ENCODE measurements at regions not wholly inside any gene's neighbourhood (a gene's known extent, or its start where the extent isn't known, plus 50 kb on each side); places are given as distances from the start of the nearest gene placed in this dataset.
A peak's percentile ranks its signal among the peaks of the same experiment; 100 is the strongest.

GRCh38 chr17:77737442-77738265 is 220.8 kb upstream of the TNRC6C start:
- DNase-seq, result no peak

- DNase-seq, result no peak
Observed at GRCh38 chr17:77738751-77739531, 219.6 kb upstream of the TNRC6C start.

- DNase-seq, result no peak
Observed at GRCh38 chr17:77740481-77740880, 218.0 kb upstream of the TNRC6C start.

- peak; percentile 52 for DNase-seq
Observed at GRCh38 chr17:77741109-77741508, 217.4 kb upstream of the TNRC6C start.

- DNase-seq, result no peak
Observed at GRCh38 chr17:77742579-77742978, 215.9 kb upstream of the TNRC6C start.

GRCh38 chr17:77744066-77744988 is 214.2 kb upstream of the TNRC6C start:
- DNase-seq, result no peak

- DNase-seq, result no peak
Observed at GRCh38 chr17:77745702-77746101, 212.8 kb upstream of the TNRC6C start.

GRCh38 chr17:77746393-77746792 is 212.1 kb upstream of the TNRC6C start:
- DNase-seq, result no peak

- no peak for DNase-seq
Observed at GRCh38 chr17:77746896-77747554, 211.5 kb upstream of the TNRC6C start.

- no peak for DNase-seq
Observed at GRCh38 chr17:77748436-77748835, 210.1 kb upstream of the TNRC6C start.

- no peak for DNase-seq
Observed at GRCh38 chr17:77749321-77749751, 209.2 kb upstream of the TNRC6C start.

- DNase-seq, result no peak
Observed at GRCh38 chr17:77749989-77750388, 208.5 kb upstream of the TNRC6C start.

GRCh38 chr17:77750427-77751043 is 208.0 kb upstream of the TNRC6C start:
- DNase-seq, result no peak

- DNase-seq, result no peak
Observed at GRCh38 chr17:77753246-77753645, 205.3 kb upstream of the TNRC6C start.

GRCh38 chr17:77753691-77754245 is 204.7 kb upstream of the TNRC6C start:
- DNase-seq, result no peak

- no peak for DNase-seq
Observed at GRCh38 chr17:77754956-77755355, 203.5 kb upstream of the TNRC6C start.

GRCh38 chr17:77755410-77755963 is 203.0 kb upstream of the TNRC6C start:
- no peak for DNase-seq

GRCh38 chr17:77756028-77756427 is 202.5 kb upstream of the TNRC6C start:
- no peak for DNase-seq

- DNase-seq, result no peak
Observed at GRCh38 chr17:77756846-77757560, 201.5 kb upstream of the TNRC6C start.

GRCh38 chr17:77757561-77757898 is 201.0 kb upstream of the TNRC6C start:
- no peak for DNase-seq

- no peak for DNase-seq
Observed at GRCh38 chr17:77763023-77763422, 195.5 kb upstream of the TNRC6C start.

Data from CD4-positive, alpha-beta T cell treated with Interleukin-21 for 1 hour (primary cell).